ENCODE measurements at regions not wholly inside any gene's neighbourhood (a gene's known extent, or its start where the extent isn't known, plus 50 kb on each side); places are given as distances from the start of the nearest gene placed in this dataset.
"Not testable (repeated sequence)": the region's sequence is repeated elsewhere in the genome, so short reads cannot be mapped to it uniquely, and the experiment has no call there.

GRCh38 chr11:25271301-25271700, 774.4 kb downstream of the LUZP2 start:
- Histone ChIP-seq H3K4me1 (no peaks in the 10 kb centered on the region), H3K27me3 (no peaks in the 10 kb centered on the region), H3K36me3 (no peaks in the 10 kb centered on the region), H3K27ac (no peak overlapping the region), H3K4me3 (no peak overlapping the region), H3K9me3 (no peaks in the 10 kb centered on the region)
- TF ChIP-seq CTCF (IDR thresholded peaks at IDR 0.05), result no peak
- intact Hi-C loops (cut with DNase I; ENCODE audit: low total_unique reads), result no loop called here
- no peak for DNase-seq

- H3K36me3 ChIP-seq, result no peaks in the 10 kb centered on the region
- no peak for TF ChIP-seq CTCF (IDR thresholded peaks at IDR 0.05)
- no peaks in the 10 kb centered on the region for H3K9me3 ChIP-seq
- intact Hi-C loops (cut with DNase I; ENCODE audit: low total_unique reads), result no loop called here
- no peak for DNase-seq
- H3K27ac ChIP-seq, result no peak overlapping the region
- no peaks in the 10 kb centered on the region for H3K4me1 ChIP-seq
- no peak overlapping the region for H3K4me3 ChIP-seq
- H3K27me3 ChIP-seq, result no peaks in the 10 kb centered on the region
Measured at GRCh38 chr11:25272214-25272613, 775.4 kb downstream of the LUZP2 start.

GRCh38 chr11:25280821-25281220, 784.0 kb downstream of the LUZP2 start:
- H3K9me3 ChIP-seq; H3K36me3 ChIP-seq; H3K27me3 ChIP-seq; H3K4me3 ChIP-seq; DNase-seq; H3K4me1 ChIP-seq; H3K27ac ChIP-seq; intact Hi-C loops (cut with DNase I; ENCODE audit: low total_unique reads): not testable (repeated sequence)

GRCh38 chr11:25293166-25293565, 796.3 kb downstream of the LUZP2 start:
- DNase-seq, result no peak
- intact Hi-C loops (cut with DNase I; ENCODE audit: low total_unique reads), result no loop called here
- H3K36me3 ChIP-seq, result no peaks in the 10 kb centered on the region
- TF ChIP-seq CTCF (IDR thresholded peaks at IDR 0.05), result no peak
- no peaks in the 10 kb centered on the region for H3K27me3 ChIP-seq
- H3K4me1 ChIP-seq, result no peaks in the 10 kb centered on the region
- H3K4me3 ChIP-seq, result no peak overlapping the region
- no peak overlapping the region for H3K27ac ChIP-seq
- no peaks in the 10 kb centered on the region for H3K9me3 ChIP-seq

- Histone ChIP-seq H3K36me3 (no peaks in the 10 kb centered on the region), H3K4me1 (no peaks in the 10 kb centered on the region), H3K4me3 (no peak overlapping the region), H3K9me3 (peaks cover 0 to 5% (median 0%) of the 10 kb centered on the region in 3 donors), H3K27me3 (no peaks in the 10 kb centered on the region), H3K27ac (no peak overlapping the region)
- no peak for DNase-seq
- intact Hi-C loops (cut with DNase I; ENCODE audit: low total_unique reads), result no loop called here
- TF ChIP-seq CTCF (IDR thresholded peaks at IDR 0.05), result no peak
Measured at GRCh38 chr11:25298450-25298849, 801.6 kb downstream of the LUZP2 start.

GRCh38 chr11:25309818-25310217, 813.0 kb downstream of the LUZP2 start:
- intact Hi-C loops (cut with DNase I; ENCODE audit: low total_unique reads), result no loop called here
- no peaks in the 10 kb centered on the region for H3K9me3 ChIP-seq
- H3K27me3 ChIP-seq, result no peaks in the 10 kb centered on the region
- DNase-seq, result no peak
- no peak overlapping the region for H3K27ac ChIP-seq
- no peak overlapping the region for H3K4me3 ChIP-seq
- no peak for TF ChIP-seq CTCF (IDR thresholded peaks at IDR 0.05)
- no peaks in the 10 kb centered on the region for H3K36me3 ChIP-seq
- H3K4me1 ChIP-seq, result no peaks in the 10 kb centered on the region
